OCI-LY3 (cell line): ENCODE measurements at regions not wholly inside any gene's neighbourhood (a gene's known extent, or its start where the extent isn't known, plus 50 kb on each side); places are given as distances from the start of the nearest gene placed in this dataset.

Experiments
- EZH2phosphoT487 ChIP-seq: fragments of 200-600 bp; shearing (Covaris generic); IDR thresholded peaks from 2 replicates; pipeline ENCODE4 v1.6.1; 2018; ENCODE audit warnings: antibody characterized with exemption, mixed run types, low read depth
- TF ChIP-seq, protein P1 (sequence below): fragments of 200-600, 300-600 bp; sonication (generic); IDR thresholded peaks from 2 replicates; pipeline ENCODE4 v1.5.1; 2014; ENCODE audit warnings: antibody characterized with exemption, low read length, low read depth

DNA sequence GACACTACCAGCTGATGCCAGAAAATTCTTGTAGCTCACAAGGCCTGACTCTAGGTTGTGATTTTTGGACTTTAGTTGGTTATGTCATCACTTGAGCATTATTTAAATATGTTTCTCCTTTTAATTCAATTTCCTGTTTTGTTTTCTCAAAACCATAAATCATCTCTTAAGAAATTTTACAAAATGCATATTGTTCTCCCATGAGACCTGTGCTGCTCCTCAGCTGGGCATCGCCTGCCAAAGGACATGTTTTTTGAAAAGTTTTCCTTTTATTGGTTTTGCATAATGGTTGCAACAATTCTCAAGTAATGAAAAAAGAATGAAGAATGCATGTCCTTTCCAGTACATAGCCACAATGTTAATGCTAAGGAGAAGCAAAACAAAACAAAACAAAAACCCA is 204.7 kb upstream of the LYPLAL1 start:
- TF ChIP-seq, protein P1, sequence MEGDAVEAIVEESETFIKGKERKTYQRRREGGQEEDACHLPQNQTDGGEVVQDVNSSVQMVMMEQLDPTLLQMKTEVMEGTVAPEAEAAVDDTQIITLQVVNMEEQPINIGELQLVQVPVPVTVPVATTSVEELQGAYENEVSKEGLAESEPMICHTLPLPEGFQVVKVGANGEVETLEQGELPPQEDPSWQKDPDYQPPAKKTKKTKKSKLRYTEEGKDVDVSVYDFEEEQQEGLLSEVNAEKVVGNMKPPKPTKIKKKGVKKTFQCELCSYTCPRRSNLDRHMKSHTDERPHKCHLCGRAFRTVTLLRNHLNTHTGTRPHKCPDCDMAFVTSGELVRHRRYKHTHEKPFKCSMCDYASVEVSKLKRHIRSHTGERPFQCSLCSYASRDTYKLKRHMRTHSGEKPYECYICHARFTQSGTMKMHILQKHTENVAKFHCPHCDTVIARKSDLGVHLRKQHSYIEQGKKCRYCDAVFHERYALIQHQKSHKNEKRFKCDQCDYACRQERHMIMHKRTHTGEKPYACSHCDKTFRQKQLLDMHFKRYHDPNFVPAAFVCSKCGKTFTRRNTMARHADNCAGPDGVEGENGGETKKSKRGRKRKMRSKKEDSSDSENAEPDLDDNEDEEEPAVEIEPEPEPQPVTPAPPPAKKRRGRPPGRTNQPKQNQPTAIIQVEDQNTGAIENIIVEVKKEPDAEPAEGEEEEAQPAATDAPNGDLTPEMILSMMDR = no peak
- TF ChIP-seq EZH2phosphoT487 = no peak
